AG04449 (cell line): ENCODE measurements at regions not wholly inside any gene's neighbourhood (a gene's known extent, or its start where the extent isn't known, plus 50 kb on each side); places are given as distances from the start of the nearest gene placed in this dataset.

Experiments used
- CTCF ChIA-PET: fragments of 350-600 bp; formaldehyde crosslinking; extraction: SDS; loops from one replicate; lab custom pipeline; 2021; ENCODE audit warnings: antibody characterized with exemption; lab: Yijun Ruan, JAX
- POLR2A ChIA-PET: fragments of 400-600, 350-600 bp; formaldehyde crosslinking; extraction: SDS; loops from one replicate; lab custom pipeline; 2020; ENCODE audit warnings: antibody characterized with exemption, inconsistent platforms; lab: Yijun Ruan, JAX
- DNase-seq: peaks from one replicate; pipeline ENCODE4 v3.0.0-alpha.2; 2010; ENCODE audit warnings: low read depth, low spot score
- H3K4me3 ChIP-seq: 2 replicates; pipeline ENCODE4 v1.5.1; 2011; ENCODE audit warnings: low read depth, mild to moderate bottlenecking, control low read depth, low read length
- TF ChIP-seq, protein P1 (sequence below): IDR thresholded peaks from one replicate; pipeline ENCODE4 v1.5.1; 2011; ENCODE audit warnings: mild to moderate bottlenecking, moderate library complexity, low read length, control low read depth, inconsistent platforms; ENCODE audit not compliant: insufficient read depth; ENCODE audit errors: missing control alignments

GRCh38 chr12:58211211-58211610 is 269.8 kb downstream of the ATP23 start:
- no peak overlapping the region for H3K4me3 ChIP-seq
- ChIA-PET CTCF (no interaction called here), POLR2A (no interaction called here)
- DNase-seq, result no peak
- TF ChIP-seq, protein P1, sequence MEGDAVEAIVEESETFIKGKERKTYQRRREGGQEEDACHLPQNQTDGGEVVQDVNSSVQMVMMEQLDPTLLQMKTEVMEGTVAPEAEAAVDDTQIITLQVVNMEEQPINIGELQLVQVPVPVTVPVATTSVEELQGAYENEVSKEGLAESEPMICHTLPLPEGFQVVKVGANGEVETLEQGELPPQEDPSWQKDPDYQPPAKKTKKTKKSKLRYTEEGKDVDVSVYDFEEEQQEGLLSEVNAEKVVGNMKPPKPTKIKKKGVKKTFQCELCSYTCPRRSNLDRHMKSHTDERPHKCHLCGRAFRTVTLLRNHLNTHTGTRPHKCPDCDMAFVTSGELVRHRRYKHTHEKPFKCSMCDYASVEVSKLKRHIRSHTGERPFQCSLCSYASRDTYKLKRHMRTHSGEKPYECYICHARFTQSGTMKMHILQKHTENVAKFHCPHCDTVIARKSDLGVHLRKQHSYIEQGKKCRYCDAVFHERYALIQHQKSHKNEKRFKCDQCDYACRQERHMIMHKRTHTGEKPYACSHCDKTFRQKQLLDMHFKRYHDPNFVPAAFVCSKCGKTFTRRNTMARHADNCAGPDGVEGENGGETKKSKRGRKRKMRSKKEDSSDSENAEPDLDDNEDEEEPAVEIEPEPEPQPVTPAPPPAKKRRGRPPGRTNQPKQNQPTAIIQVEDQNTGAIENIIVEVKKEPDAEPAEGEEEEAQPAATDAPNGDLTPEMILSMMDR, result no peak

DNA sequence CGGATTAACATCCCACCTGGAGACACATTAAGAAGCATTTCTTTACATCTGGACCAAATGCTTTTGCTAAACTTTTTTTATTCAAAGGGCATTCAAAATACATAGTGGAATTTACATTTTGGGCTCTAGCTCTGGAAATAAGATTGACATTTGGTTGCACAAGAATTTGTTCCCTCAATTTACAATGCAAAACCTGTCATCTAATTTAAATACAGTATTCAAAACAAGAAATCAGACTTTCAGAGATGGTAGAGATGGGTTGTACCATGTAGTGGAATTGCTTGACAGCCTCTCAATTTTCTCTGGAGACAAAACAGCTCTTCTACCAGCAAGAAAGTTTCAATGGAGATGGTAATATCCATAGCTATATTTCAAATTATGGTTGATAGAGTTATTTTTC is 275.8 kb downstream of the ATP23 start:
- ChIA-PET POLR2A (no interaction called here), CTCF (no interaction called here)
- H3K4me3 ChIP-seq, result no peak overlapping the region
- DNase-seq, result no peak
- TF ChIP-seq, protein P1, result no peak

DNA sequence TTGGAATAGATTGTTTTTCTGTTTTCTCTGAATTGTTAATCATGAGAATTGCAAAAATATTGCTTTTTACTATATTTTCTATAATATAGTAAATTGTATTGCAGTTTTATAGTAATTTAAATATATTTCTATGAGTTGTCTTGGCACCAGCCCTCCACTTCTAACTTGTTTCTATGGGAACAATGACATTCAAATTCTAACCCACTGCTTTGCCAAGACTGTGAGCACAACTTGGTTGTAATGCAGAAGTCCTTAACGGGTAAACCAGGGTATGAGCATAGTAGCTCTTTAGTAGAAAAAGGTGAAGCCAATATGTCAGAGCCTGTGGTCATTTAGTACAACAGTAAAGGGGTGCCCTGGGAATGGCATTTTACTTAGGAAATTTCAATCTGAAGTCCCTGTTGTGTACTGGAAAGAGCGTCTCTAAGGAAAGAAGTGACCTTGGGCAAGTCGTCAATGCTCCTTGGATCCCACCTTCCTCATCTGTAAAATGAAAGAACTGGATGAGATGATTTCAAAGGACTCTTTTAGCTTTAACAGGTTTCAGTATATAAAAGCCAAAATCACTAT is 283.3 kb downstream of the ATP23 start:
- no peak overlapping the region for H3K4me3 ChIP-seq
- TF ChIP-seq, protein P1, result no peak
- ChIA-PET CTCF (no interaction called here), POLR2A (no interaction called here)
- DNase-seq, result no peak

- ChIA-PET POLR2A (no interaction called here), CTCF (no interaction called here)
- no peak for DNase-seq
- H3K4me3 ChIP-seq, result no peak overlapping the region
- TF ChIP-seq, protein P1, result no peak
These were observed 284.0 kb downstream of the ATP23 start for GRCh38 chr12:58225203-58225877.

GRCh38 chr12:58233886-58234285 is 292.5 kb downstream of the ATP23 start:
- POLR2A ChIA-PET, result no interaction called here
- TF ChIP-seq, protein P1, result no peak
- CTCF ChIA-PET, result no interaction called here
- no peak overlapping the region for H3K4me3 ChIP-seq
- DNase-seq, result no peak

DNA sequence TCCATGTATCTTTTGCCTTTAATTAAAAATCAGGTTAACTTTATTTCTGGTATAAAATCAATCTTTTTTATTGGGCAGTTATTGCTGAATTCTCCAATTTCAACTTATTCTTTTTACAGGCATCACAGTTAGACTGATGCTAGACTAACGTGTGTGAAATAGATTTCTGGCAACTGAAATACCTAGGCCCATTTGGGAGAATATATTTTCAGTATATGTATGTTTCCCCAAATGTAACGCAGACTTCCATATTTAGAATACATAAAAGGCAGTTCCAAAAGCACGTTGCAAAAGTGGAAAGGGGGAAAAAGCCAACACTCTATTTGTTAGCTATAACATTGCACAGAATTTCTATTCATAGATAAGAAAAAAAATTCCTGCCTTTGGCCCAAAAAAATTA is 297.0 kb downstream of the ATP23 start:
- no peak for DNase-seq
- H3K4me3 ChIP-seq, result no peak overlapping the region
- CTCF ChIA-PET, result no interaction called here
- TF ChIP-seq, protein P1, result no peak
- POLR2A ChIA-PET, result no interaction called here
